ENCODE measurements at regions not wholly inside any gene's neighbourhood (a gene's known extent, or its start where the extent isn't known, plus 50 kb on each side); places are given as distances from the start of the nearest gene placed in this dataset.
A peak's percentile ranks its signal among the peaks of the same experiment; 100 is the strongest.

DNA sequence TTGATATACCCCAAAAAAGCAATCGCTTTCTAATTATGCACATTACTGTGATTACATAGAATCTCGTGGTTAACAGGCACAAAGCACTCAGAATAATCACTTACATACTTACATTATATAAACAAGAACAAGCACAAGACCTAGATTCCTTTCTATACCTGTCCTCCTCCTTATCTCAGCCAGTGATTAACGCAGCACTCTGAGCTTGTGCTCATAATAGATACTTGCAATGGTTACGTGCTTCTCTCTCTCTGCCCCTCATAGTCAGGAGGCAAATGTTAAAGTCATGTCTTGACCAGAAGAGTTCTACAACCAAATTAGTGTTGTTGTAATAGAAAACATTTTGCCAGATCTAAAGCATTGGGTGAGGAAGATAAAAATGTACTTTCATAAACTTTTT lies 342.2 kb upstream of the PKDCC start:
- no peak for DNase-seq

DNA sequence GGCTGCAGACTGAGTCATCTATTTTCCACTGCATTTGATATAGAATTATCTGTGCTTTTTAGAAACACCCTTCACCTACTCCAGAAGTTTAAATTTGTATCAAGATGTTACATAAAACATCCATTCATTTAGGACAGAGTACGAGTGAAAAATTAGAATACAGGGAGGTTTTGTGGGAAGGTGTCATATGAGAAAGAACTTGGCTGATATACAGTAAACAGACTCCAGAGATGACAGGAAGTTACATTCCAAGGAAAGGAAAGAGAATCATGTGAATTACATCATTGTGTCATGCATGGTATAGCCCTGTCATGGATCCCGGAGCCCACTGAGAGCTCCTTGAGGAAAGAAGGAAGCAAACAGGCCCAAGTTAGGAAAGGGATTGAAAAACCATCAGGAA lies 341.5 kb upstream of the PKDCC start:
- DNase-seq, result no peak

DNA sequence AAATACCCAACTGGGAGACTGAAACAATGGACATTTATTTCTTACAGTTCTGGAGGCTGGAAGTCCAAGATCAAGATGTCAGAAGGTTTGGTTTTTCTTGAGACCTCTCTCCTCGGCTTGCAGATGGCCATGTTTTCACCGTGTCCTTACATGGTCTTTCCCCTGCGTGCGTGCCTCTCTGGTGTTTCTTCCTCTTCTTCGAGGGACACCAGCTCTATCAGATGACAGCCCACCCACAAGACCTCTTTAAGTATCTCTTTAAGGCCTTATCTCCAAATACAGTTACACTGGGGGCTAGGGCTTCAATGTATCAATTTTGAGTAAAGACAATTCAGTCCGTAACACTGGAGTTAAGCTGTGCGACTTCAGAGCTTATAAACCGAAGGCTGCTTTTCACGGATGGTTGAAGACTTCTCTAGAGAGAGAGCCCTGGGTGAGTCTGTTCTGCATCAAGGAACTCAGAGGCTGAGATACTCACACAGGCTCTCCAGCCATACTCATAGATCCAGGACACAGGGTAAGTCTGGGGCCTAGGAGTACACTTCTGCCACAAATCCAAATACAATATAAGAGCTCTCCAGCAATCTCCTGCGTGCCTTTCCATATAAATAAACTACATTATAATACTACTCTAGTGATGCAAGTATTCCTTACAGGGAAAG lies 339.9 kb upstream of the PKDCC start:
- no peak for DNase-seq

DNA sequence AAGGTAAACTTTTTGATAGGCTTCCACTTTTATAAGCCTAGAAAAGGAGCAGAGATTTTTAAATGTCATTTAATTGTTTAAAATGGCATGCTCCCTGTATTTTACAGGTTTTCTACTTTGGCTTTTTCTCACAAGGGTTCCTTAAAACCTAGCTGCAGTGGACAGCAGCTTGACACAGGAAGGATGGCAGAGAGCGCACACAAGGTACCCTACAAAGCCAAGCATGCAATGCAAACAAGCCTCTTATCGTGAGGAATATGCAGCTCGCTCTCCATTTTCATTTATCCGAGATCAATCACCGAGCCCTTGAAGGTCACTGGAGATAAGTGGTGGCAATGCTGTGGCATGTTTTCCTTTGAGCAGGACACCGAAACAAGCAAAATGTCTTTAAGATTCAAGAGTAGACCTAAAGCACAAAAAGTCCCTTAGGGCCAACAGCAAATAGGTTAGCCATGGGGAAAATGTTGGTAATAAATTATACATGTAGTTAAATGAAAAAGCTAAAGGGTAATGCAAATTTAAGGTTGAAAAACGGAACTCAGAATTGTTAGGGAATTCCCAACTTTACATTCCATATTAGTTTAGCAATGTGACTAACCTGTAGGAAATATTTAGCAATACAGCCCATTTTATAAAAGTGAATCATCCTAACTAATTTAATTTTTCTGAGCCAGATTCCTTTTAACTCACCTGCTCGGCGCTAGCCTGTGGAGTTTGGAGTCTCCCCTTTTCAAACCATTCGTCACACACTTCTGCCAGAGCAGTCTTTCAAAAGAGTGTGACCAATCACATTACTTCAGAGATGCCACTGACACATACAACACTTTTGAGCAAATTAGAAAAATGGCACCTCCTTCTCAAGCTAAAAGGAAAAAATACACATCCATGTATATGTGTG lies 337.9 kb upstream of the PKDCC start:
- DNase-seq, result no peak

DNA sequence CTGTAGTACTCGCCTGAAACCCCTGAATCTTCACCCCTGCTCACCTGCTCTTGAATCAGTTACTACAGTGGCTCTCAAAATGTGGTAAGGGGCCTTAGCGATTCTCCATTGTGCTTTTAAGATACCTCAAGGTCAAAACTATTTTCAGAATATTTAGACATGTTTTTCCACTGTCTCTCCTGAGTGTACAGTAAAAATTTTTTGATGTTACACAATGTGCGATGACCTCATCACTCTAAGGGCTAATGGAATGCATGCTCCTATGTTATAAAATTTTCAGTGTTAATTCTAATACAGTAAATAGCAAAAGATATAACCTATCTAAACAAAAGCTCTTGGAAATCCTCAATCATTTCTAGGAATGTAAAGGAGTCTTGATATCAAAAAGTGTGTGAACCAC lies 336.9 kb upstream of the PKDCC start:
- peak; percentile 22 to 48 (median 41) for DNase-seq

DNA sequence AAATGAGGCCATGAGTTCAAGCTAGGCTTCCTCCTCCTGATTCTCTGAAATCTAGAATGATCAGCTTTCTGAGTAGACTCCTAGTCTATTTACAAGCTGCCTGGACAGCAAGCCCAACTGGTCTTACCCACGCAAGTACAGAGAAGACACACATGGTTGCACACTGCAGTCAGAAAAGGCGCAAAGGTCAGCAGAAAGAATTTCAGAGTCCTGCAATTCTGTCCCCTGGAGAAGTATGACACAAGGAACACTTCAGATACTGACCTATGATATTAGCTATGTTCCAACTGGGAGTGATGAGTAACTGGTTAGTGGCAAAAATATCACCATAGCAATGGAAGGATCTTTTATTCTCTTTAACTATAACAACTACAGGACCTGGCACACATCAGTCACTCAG lies 336.1 kb upstream of the PKDCC start:
- no peak for DNase-seq

DNA sequence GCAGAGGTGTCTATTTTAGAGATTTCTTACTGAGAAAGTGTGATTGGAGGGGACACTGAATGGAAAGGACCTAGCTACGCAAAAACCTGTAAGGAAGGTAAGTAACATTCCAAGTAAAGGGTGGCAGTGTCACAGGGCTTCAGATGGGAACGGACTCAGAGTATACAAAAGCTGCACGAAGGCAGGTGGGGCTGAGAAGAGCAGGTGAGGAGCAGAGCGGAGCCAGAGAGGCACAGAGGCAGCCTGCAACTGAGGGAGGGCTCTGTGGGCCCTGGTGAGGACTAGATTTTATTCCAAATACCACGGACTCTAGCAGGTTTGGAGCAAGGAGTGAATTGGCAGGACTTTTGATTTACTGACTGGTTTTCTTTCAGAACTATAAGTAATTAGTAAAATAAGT lies 331.3 kb upstream of the PKDCC start:
- no peak for DNase-seq

DNA sequence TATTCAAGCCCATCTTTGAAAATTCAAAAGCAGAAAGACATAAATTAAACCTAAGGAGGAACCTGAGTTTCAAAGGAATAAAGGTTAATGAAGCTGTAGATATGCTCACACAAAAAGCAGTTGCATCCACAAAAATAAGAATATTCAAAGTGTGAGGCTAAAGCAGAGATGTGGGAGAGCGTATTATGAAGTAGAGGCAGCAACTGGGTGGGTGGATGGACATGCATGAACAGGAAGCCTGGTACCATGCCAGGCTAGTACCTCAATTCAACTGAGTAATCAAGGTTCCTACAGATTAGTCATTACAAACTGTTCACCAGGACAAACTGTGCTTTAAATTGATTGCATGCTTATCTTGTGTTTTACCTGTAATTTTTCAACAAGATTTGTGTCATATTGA lies 330.0 kb upstream of the PKDCC start:
- no peak for DNase-seq

DNA sequence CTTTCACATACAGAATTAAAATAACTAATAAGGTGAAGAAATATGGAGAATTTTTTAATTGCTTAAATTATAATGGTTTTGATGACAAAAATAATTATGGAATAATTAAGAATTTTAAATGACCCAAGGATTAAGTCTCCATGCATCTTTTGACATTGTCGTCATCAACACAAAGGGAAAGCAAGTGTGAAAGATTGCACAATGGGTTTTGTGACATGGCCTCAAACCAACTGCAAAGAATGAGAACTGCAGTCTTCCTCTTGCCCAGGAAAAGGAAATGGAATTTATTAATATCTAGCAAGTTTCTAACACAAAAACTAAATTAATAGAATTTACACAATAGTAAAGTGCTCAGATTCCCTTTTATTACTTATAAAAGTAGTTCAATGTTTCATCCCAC lies 329.1 kb upstream of the PKDCC start:
- peak; percentile 65 to 77 (median 67) for DNase-seq

DNA sequence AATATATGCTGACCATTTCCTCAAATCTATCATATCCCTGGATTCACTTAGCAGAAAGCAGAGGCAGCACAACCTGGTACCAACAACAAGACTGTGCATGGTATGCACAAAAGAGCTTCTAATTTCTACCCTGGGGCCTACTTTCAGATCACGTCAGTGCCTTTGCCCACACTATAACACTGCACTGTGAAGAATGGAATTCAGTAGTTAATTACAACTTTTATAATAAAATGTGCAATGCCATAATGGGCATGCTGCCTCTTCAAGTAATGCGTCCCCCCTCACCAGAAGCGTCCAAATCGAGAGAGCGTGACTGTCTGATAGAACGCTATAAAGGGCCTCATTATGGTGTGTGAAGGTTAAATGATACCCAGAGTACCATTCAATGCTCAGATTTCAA lies 328.1 kb upstream of the PKDCC start:
- DNase-seq, result no peak

DNA sequence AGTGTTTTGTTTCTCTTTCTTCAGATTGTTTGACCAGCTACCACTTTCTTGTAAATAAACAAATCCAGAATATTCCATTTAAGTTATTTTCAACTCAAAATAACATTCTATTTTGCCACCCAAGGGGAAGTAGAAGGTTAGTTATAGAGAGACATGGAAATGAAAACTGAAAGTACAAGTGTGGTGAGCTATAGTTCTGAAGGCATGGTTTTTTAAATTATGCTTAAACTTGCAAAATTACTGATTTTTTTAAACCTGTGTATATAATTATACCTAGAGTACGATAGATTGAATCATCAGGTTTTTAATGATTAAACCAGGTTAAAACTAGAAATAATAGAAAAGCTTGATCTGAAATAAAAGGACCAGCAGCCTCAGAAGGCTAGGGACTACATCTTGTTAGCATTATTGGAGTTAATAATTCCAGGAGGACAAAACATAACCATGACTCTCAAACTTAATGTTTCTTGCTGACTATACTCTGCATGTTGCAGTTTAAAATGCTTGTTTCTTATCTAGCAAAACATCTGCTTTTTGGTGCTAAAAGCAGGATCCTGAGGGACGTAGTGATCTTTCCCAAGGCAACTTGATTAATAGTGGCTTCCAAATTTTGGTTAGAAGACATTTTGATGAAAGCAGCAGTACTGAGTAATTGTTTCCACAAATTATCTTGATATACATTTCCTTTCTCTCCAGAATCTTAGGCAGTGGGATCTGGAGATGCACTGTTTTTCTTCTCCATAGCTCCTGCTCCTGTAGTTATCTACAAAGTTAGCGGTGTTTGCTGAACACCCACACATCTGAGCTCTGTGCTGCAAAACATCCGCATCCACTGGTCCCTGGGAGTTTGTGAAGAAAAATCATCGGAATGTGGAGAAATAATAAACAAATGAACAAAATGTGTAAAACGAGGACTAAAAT lies 327.2 kb upstream of the PKDCC start:
- DNase-seq, result peak in 2 of 3 donors; percentile 38 to 47

DNA sequence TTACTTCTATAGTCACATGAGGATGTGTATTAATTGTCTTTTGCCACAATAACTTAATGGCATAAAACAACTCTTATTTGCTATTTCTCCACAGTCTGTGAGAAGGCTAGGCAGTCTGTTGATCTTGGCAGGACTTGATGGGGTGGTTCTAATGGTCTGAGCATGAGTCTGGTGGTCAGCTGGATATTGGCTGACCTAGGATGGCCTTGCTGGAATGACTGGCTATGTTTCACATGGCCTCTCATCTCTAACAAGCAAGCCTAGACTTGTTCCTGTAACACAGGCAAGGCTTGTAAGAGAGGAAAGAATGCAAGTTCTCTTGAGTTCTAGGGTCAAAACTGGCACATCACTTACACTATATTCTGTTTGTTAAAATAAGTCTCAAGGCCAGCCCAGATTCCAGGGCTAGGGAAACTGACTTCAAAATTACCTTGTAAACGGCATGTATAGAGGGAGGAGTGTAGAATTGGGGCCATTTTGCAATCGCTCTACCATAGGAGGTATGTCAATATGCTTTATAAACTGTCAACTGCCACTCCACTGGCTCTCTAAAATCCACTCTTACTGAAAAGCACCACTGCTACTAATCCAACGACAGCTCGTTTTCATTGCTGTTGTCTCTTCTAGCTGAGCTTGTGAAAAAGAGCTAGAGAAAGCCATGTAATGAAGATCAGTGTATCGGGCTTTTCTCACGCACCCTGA lies 325.0 kb upstream of the PKDCC start:
- no peak for DNase-seq

DNA sequence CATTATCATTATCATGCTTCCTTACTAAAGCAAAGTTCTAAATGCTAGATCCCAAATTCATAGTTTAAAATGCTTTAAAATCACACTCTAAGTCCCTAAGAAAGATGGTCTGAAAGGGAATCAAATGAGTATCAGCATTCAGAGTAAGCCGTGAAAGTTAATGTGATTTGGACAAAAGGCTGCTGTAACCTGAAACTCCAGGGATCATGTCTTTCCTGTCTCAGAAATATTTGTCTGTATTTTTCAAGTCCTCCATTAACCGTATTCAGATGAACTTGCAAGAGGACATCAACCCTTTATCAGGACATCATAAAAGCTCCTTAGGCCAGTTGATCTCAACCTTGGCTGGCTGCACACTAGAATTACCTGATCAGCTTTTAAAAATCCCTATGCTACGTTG lies 324.3 kb upstream of the PKDCC start:
- no peak for DNase-seq

DNA sequence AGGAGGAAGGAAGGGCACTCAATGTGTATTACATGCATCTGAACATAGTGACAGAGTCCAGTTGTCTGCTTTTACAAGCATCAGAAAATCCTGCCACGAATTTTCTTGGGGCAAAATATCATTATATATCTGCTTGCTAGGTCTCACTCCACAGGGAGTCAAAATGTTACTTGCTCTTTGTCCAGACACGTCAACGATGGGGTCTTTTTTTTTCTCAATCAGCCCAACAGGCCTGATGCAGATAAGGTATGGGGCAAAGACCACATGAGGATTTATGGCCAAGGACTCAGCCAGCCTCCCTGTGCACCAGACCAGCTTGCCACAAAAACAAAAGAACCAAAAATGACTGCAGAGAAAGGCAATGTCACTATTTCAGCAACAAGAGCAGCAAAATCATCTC lies 323.4 kb upstream of the PKDCC start:
- no peak for DNase-seq

DNA sequence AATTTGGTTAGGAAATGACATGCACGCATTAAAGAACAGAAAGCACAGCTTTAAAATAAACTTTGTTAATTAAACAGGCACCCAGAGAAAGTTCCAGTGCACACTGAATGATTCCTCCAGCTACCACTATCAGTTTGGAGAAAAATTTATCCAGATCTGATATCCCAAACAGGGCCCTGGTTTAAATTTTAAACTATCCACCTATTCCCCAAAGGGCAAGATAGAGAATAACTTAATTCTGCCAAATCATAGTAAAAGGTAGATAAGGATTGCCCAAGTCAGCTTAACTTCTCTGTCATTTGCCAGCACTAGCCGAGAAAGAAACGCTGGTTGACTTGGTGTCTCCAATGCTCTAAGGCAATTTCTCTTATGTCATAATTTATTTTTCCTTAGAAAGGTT lies 321.9 kb upstream of the PKDCC start:
- DNase-seq, result no peak

DNA sequence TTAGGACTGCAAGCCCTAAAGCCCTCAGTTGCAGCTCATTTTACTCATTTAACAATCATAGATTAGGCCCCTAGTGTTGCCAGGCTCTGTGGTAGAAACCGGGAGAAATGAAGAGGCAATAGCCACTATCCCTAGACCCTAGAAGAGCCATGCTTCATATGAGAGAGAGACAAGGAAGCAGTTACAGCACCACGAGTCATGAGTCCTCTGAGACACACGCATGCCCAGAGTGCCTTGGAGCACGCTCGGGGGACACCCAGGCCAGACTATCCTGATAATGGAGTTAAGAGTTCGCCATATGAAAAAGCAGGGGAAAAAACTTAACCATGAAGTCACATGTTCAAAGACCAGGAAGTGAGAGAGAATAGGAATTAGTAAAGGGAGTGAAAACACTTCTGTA lies 321.5 kb upstream of the PKDCC start:
- no peak for DNase-seq

DNA sequence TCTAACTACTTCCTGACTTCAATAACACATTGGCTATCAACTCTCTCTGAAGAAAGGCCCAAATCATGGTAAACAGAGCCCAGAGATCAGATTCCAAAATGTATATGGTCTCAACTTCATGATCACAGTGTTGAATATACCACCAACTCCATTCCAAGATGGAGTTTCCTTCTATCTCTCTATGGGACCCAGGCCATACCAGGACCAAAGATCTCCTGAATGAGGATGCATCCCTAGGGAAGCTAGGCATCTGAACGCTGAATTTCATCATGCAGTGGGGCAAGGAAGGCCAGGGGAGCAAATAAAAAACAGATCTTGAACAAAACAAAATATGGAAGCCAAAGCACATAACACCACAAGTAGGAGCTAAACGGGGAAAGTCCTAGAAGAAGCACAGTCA lies 320.7 kb upstream of the PKDCC start:
- DNase-seq, result no peak

DNA sequence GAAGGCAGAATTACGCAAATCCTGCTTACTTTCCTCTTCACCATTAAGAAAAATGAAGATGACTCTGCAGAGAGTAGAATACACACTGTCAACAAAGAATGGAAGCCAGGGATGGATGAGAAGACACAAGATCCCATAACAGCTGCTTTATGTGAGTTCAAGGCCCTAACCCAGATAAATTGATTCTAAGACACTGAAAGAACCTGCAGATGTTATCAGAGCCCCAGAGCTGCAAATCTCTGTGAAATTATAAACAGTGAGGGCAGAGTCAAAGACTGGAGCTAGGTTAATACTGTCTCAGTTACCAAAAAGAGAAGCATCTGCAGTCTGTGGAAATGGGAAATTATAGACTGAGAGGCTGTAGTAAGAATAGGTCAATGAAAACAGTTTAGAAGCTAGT lies 320.1 kb upstream of the PKDCC start:
- no peak for DNase-seq

DNA sequence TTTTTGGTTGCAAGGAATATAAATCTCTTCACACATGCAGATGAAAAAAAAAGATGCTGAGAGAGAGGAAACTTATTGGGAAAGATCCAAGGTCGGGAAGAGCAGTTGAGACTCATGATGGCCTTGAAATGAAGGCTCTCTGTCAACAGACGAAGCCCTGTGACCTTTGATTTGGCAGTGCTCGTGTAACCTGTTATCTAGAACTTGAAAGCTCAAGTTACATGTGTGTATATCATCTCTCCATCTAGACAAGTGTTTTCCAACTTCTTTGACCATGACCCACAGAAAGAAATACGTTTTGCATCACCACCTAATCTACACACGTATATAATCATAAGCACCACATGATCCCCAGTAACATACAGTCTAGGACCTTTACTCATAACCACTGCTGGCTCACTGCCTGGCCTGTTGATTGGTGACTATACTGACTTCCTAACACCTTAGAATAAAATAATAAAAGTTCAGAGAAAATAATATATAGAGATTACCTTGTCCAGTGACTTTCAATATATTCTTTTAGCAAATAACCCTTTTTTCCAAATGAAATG lies 319.0 kb upstream of the PKDCC start:
- DNase-seq, result no peak

DNA sequence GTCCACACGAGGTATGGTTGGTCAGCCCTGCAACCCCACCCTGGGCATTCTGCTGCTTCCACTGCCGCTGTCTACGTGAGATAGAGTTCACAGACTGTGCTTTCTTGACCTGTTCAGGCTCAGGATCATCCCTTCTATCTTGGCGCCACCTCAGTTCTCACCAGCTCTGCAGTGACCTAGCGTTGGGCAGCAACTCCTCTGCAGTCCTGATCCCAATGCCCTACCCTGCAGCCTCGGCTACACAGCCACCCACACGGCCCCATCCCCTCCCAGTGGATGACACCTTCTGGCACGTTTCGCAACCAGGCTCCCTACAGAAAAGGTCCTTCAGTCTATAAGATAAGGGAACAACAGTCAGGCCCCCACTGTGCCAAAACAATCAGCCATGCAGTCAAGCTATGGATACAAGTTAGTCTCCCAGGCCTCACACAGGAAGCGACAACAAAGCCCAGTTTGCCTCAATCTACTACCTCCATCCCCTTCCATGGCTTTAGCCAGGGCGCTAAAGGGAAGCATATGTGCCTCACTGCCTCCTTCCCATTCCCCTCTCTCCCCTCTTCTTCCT lies 317.9 kb upstream of the PKDCC start:
- no peak for DNase-seq

DNA sequence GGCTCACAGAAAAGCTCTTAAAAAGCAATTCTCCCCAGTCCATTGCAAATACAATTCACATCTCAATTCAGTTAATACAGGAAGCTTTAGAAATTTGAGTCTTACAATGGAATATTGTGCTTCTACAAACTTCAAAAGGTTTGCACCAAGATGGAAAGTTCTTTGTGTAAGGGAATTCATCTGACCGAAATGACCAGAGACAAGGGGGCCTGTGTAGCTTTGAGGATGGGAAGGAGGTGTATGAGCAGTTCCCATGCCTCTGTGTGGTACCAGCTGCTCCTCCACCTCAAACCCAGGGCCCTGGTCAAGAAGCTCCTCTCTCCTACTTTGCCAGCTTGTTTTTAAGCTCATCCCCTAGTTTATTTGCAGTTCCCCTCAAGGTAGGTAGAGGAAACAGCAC lies 312.8 kb upstream of the PKDCC start:
- DNase-seq, result no peak

DNA sequence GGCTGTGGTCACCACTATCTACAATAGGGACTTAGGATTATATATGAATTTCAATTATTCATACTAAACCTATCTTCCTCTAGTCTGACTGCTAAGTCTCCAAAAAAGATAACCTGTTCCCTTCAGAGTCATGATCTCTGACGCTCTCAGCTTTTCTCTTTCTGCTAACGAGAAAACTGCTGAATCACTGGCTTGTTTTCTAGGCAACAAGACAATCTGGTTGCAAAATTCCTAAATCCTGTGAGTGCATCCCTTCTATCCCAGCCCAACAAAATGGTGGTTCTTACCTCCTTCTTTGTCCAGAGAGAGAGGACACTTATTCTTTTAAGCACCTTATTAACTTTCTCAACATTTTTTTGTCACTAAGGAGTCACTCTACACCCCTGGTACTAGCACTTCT lies 312.3 kb upstream of the PKDCC start:
- peak; percentile 5 to 40 (median 36) for DNase-seq
